HT1080 (cell line): ENCODE measurements at regions not wholly inside any gene's neighbourhood (a gene's known extent, or its start where the extent isn't known, plus 50 kb on each side); places are given as distances from the start of the nearest gene placed in this dataset.

ENCODE experiments used
- DNase-seq: peaks from one replicate; pipeline ENCODE4 v3.0.0-alpha.2; 2015; ENCODE audit warnings: low read depth

- DNase-seq = peak; percentile 29
Measured at GRCh38 chr14:71725922-71726579, 206.2 kb upstream of the RGS6 start.

- no peak for DNase-seq
Measured at GRCh38 chr14:71726580-71727021, 205.6 kb upstream of the RGS6 start.

DNA sequence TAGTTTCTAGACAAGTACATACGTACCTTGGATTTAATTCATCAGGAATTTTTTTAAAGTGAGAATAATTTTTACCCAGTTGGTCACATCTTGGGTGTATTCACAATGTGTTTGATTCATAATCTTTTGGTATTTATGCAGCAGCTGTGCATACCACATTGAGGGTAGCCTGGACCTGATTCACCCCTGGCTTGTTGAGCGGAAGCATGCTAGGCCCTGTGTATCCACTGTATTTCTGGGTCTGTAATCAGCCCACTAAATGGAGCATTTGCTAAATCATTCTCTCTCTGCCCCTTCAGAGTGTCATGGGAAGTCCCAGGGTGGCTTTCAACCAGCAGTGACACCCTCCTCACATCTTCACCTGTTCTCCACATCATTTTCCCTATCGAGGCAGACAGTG, 203.8 kb upstream of the RGS6 start:
- DNase-seq = no peak

GRCh38 chr14:71729596-71729995, 202.6 kb upstream of the RGS6 start:
- DNase-seq = no peak

DNA sequence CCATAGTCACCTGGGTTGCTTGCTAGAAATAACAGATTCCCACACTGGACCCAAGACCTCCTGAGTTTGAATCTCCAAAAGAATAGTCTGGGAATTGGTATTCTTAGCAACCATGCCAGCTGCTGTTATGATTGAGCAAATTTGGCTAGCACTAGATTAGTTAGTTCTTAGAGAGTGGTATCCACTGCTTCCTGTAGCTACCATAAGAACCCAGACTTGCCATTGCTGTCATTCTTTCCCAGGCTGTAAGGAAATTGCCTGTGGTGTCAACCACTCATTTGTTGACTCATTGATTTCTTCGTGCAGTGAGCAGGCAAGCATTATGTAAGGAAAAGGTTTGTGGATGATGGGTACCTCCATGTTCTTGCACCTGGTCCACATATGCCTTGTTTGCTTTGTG, 201.8 kb upstream of the RGS6 start:
- peak; percentile 45 for DNase-seq

DNA sequence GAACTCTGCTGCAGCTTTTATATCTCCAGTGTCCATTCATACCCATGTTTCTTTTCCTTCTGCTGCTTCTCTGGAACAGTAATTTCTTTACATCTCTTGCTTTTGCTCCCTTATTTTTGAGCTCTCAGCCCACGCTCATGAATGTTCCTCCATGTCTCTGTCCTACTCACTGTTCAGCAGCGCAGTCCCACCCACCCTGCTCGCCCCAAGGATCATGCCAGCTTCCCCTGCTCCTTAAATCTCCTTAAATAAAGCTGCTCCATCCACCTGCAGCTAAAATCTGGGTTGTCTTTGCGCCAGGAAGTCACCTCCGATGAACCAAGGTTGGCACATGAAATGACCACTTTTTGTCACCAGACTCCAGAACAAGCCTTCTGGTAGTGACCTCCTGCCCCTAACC, 201.1 kb upstream of the RGS6 start:
- DNase-seq = no peak

DNA sequence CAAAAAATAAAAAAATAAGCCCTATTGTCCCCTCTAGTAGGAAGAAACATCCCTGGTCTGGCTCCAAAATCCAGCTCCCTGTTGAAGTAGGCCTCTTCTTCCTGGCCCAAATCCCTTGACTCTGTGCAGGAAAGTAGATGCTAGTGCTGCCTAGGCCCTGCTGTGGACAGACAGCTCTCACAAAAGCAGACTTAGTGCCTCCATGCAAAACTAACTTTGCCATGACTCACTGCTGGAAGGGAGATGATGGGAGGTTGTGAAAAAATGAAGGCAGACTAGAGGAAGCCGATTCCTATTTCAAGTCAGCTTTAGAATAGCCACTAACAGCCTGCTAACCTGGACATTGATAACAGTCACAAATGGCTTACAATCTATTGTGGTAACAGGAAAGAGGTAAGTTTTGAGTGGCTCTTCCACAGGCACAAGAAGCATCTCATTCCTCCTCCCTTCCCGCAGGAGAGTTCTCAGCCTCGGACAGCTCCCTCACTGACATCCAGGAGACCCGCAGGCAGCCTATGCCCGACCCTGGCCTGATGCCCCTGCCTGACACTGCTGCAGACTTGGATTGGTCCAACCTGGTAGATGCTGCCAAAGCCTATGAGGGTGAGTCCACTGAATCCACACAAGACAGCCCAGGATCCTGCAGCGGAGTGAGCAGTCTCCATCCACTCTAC, 198.9 kb upstream of the RGS6 start:
- peak; percentile 50 for DNase-seq

DNA sequence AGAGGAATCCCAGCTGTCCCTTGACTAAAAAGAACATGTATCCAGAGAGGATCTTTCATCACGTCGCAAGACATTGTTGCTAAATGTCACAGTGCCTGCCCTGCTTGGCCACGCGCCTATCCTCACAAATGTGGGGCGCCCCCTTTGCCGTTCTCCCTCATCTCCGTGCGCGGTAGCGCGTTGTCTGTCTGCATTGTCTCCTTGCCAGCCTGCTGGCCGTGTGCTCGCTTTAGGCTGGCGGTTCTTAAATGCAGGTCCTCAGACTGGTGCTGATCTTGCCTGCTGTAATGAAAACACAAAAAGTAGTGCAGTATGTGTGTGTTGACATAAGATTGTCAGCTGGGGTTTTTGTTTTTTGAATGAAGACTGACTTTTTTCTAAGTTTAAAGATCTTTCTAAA, 198.2 kb upstream of the RGS6 start:
- DNase-seq = no peak

GRCh38 chr14:71734885-71735284, 197.3 kb upstream of the RGS6 start:
- no peak for DNase-seq

GRCh38 chr14:71737760-71738159, 194.5 kb upstream of the RGS6 start:
- no peak for DNase-seq

DNA sequence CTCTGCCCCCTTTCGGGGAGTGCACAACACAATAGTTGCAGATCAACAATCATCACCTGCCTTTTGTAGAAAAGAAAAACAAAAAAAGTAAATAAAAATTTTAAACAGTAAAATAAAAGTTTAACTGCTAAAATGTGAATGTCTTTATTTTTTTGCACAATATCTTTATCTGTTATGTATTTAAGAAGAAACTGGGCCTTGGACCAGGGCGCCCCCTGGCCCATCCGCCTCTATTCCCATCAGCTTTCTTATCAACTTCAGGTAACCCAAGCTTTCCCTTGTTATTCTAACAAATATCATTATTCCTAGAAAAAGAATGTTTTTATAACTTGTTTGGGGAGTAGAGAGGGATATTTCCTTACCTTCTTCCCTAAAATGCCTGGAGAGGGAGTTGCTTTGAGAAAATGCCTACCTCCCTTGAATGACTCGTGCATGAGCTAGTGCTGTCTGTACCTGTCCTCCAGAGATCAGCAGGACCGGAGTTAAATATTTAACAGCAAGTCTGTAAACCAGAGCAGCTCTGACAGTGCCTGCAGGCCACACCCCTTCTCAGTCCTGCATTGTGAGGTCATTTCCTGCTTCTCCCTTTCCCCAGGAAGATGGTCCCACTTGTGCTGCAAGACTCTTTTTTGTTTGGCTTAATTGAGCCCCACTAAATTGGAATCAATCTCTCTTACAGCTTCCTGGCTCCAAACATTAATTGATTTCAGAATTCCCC, 192.8 kb upstream of the RGS6 start:
- DNase-seq = peak; percentile 66

GRCh38 chr14:71741241-71741640, 191.0 kb upstream of the RGS6 start:
- DNase-seq = no peak

- no peak for DNase-seq
Measured at GRCh38 chr14:71742485-71742884, 189.7 kb upstream of the RGS6 start.

DNA sequence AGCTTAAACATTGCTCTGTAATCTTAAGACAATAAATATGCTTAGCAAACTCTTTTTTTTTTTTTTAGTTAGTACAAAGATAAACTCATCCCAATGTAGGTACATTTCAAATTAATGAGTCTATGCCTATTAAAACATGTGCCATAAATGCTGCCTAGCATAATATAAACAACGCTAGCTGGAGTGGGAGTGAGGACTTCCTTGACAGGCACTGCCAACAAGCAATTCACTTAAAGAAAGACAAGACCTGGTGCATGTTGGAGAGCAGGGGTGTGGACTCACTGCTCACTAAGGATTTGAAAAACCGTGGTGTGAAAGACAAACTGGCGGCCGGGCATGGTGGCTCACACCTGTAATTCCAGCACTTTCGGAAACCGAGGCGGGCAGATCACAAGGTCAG, 187.2 kb upstream of the RGS6 start:
- DNase-seq = no peak

DNA sequence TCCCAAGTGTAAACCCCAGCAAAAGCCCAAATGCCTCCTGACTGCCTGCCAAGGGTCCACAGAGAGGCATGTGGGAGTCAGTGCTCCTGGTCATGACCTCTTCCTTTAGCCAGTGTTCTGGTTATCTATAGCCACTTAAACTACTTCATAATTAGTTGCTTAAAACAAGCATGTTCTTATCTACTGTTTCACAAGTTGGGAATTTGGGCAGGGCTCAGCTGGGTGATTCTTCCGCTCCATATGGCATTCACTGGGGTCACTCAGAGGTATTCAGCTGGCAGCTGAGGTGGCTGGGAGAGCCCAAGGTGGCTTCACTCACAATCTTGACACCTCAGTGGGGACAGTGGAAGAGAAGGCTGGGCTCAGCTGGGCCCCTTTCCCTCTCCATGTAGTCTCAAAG, 184.0 kb upstream of the RGS6 start:
- no peak for DNase-seq

GRCh38 chr14:71749613-71750238, 182.5 kb upstream of the RGS6 start:
- peak; percentile 11 for DNase-seq

GRCh38 chr14:71751264-71751663, 181.0 kb upstream of the RGS6 start:
- DNase-seq = peak; percentile 48

DNA sequence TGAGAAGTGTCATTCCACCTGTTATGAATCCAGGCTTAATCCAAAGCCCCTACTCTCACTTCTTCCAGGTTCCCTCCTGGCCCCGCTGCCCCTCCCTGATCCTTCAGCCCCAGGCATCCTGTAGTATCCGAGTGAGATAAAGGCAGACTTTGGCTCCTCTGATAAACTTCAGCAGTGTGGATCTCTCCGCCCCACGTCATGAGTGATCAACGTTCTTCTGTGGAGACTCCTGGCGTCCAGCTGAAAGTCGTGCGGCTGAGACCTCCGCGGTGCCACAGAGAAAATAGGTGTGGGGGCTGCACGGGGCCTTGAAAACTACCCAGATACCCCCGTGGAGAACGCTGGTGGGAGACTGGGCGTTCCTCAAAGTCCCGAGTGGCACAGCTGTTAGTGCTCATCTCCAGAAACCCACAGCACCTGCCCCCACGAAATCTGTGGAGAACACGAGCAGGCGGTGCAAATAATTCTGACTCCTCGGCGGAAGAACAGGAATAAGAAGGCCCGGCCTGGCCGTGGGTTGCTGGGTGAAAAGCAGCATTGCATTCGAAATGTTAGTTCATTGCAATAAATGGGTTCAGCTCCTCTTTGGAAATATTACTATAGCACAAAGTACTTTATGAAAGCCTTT, 180.0 kb upstream of the RGS6 start:
- no peak for DNase-seq

DNA sequence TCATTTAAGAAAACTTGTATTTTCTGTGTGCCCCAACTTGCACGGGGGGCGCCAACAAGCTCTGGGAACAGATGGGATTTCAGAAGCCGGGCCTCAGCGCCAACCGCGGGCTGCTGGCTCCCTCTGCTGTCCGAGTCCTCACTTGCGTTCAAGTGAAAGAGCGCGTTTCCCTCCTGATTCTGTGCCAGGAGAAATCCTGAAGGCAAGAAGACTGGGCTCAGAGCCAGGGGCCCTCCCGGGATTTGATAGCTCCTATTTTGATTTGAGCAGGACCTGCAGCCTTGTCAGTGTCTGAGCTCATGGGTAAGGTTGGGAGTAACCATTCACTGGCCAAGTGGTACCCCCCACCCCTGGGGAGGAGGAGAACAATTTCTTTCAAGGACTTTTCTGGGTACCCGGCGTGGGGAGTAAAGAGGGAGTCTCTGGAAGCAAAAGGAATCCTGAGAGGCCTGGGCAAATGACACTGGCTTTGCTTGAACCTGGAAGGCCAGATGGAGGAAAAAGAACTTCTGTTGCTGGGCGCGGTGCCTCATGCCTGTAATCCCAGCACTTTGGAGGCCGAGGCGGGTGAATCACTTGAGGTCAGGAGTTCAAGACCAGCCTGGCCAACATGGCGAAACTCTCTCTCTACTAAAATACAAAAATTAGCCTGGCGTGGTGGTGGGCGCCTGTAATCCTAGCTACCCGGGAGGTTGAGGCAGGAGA, 179.0 kb upstream of the RGS6 start:
- peak; percentile 89 for DNase-seq

DNA sequence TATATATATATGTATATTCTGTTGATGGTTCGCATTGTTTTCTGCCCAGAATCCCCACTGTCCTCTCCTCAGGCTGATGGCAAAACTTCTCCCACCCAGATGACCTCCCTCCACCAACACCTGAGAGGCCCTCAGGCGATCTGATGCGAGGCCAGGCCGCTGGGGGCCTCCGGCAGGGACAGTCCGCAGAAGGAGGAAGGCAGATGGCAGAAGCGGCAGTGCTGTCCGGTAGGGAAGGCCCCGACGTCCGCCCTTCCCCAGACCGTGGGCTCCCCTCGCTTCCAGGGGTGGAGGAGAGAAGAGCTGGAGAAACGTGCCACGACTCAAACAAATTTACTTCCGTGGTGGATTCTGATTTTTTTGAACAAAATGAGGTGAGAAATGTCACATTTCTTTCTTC, 178.3 kb upstream of the RGS6 start:
- DNase-seq = no peak
